Stimulated activated naive B cell treated with anti-CD40 and anti-IgM and Interleukin-4, amounts not matched to agents 10 μg/mL and 1 μg/mL and 100 μg/mL, for 72 hours (primary cell): ENCODE measurements at regions not wholly inside any gene's neighbourhood (a gene's known extent, or its start where the extent isn't known, plus 50 kb on each side); places are given as distances from the start of the nearest gene placed in this dataset.

Experiments
- ATAC-seq, 2 donors: fragments of 150-1000 bp; cut with Tn5 transposase; replicated peaks; 2 replicates each; pipeline ENCODE4 v1.10.0; 2021; ENCODE audit warnings: moderate library complexity in 1 of 2
- DNase-seq: peaks from one replicate; pipeline ENCODE4 v3.0.0; 2021
- H3K27ac Mint-ChIP-seq: one replicate; pipeline ENCODE4 v1.8.0; 2022; ENCODE audit warnings: mild to moderate bottlenecking, mixed read lengths
- H3K27me3 Mint-ChIP-seq, 2 donors: one replicate each; pipeline ENCODE4 v1.8.0; 2022; ENCODE audit warnings: mixed read lengths in 2 of 2
- H3K36me3 Mint-ChIP-seq, 2 donors: one replicate each; pipeline ENCODE4 v1.8.0; 2022; ENCODE audit warnings: mixed read lengths in 2 of 2, mild to moderate bottlenecking in 1 of 2
- H3K4me1 Mint-ChIP-seq, 2 donors: one replicate each; pipeline ENCODE4 v1.8.0; 2022; ENCODE audit warnings: mixed read lengths in 2 of 2, mild to moderate bottlenecking in 1 of 2
- H3K4me3 Mint-ChIP-seq, 2 donors: one replicate each; pipeline ENCODE4 v1.8.0; 2022; ENCODE audit warnings: mild to moderate bottlenecking in 2 of 2, mixed read lengths in 2 of 2, moderate library complexity in 1 of 2
- H3K9me3 Mint-ChIP-seq, 2 donors: one replicate each; pipeline ENCODE4 v1.8.0; 2022; ENCODE audit warnings: mixed read lengths in 2 of 2, mild to moderate bottlenecking in 1 of 2

GRCh38 chr14:106848330-106849121 lies 1322.1 kb downstream of the TMEM121 start:
- Mint-ChIP-seq H3K9me3 (no peaks in the 10 kb centered on the region), H3K27ac (peak overlapping the region; percentile 32), H3K4me3 (peak overlapping the region; percentile 36 to 51), H3K4me1 (peaks cover 52 to 86% of the 10 kb centered on the region in 2 donors), H3K36me3 (no peaks in the 10 kb centered on the region), H3K27me3 (no peaks in the 10 kb centered on the region)
- ATAC-seq = peak; percentile 33 to 36
- no peak for DNase-seq

GRCh38 chr14:106850913-106851825 lies 1324.8 kb downstream of the TMEM121 start:
- Mint-ChIP-seq H3K36me3 (no peaks in the 10 kb centered on the region), H3K27ac (peak overlapping the region; percentile 93), H3K4me1 (peaks cover 50 to 80% of the 10 kb centered on the region in 2 donors), H3K4me3 (peak overlapping the region; percentile 89 to 90), H3K27me3 (no peaks in the 10 kb centered on the region), H3K9me3 (no peaks in the 10 kb centered on the region)
- DNase-seq (peak; percentile 52), ATAC-seq (peak; percentile 86 to 87)

DNA sequence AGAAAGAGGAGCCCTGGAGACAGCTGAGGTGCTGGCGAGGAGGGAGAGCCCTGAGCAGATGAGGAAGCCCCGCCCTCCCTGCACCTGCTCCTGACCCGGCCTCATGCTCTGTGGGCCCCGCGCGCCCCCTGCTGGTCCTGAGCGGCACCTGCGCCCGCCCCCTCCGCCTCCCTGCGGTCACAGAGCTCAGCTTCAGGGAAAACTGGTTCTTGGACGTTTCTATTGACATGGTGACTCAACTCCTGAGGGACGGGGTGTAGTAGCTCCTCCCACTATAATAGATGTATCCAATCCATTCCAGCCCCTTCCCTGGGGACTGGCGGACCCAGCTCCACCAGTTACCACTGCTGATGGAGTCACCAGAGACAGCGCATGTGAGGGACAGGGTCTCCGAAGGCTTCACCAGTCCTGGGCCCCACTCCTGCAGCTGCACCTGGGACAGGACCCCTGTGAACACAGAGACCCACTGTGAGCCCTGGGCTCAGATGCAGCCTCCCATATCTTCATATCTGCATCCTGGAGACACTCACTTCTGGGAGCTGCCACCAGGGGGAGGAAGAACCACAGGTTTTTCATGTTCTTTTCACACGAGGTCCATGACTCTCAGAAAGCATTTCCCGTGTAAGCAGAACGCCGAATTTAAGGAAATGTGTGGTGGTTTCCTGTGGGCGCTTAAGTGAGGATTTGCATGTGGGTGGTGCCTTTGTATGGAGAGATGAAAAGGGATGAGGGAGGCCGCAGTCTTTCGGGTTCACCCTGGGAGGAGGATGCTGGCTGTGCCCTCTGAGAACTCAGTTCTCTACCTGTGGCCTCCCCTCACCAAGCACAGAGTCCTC lies 1346.4 kb downstream of the TMEM121 start:
- peaks cover 4 to 19% of the 10 kb centered on the region in 2 donors for H3K27me3 Mint-ChIP-seq
- H3K36me3 Mint-ChIP-seq = no peaks in the 10 kb centered on the region
- peaks cover 19 to 33% of the 10 kb centered on the region in 2 donors for H3K4me1 Mint-ChIP-seq
- H3K4me3 Mint-ChIP-seq = peak overlapping the region; percentile 72 to 76
- peak; percentile 88 to 91 for ATAC-seq
- peak overlapping the region; percentile 85 for H3K27ac Mint-ChIP-seq
- H3K9me3 Mint-ChIP-seq = no peaks in the 10 kb centered on the region
- peak; percentile 93 for DNase-seq

- Mint-ChIP-seq H3K4me3 (no peak overlapping the region), H3K27me3 (peaks cover 4 to 19% of the 10 kb centered on the region in 2 donors), H3K27ac (no peak overlapping the region), H3K36me3 (no peaks in the 10 kb centered on the region), H3K4me1 (peaks cover 20 to 37% of the 10 kb centered on the region in 2 donors), H3K9me3 (no peaks in the 10 kb centered on the region)
- no peak for DNase-seq
- no peak for ATAC-seq
Observed at GRCh38 chr14:106874350-106874749, 1348.0 kb downstream of the TMEM121 start.

GRCh38 chr14:106875503-106875902 lies 1349.1 kb downstream of the TMEM121 start:
- DNase-seq (peak; percentile 42), ATAC-seq (peak; percentile 50 to 56)
- Mint-ChIP-seq H3K36me3 (no peaks in the 10 kb centered on the region), H3K4me1 (peaks cover 20 to 37% of the 10 kb centered on the region in 2 donors), H3K27me3 (peaks cover 4 to 15% of the 10 kb centered on the region in 2 donors), H3K9me3 (no peaks in the 10 kb centered on the region), H3K4me3 (no peak overlapping the region), H3K27ac (peak overlapping the region; percentile 56)

GRCh38 chr14:106876711-106877110 lies 1350.3 kb downstream of the TMEM121 start:
- Mint-ChIP-seq H3K36me3 (no peaks in the 10 kb centered on the region), H3K27ac (no peak overlapping the region), H3K4me3 (no peak overlapping the region), H3K27me3 (peaks cover 0 to 10% of the 10 kb centered on the region in 2 donors), H3K4me1 (peaks cover 20 to 37% of the 10 kb centered on the region in 2 donors), H3K9me3 (no peaks in the 10 kb centered on the region)
- DNase-seq (no peak), ATAC-seq (no peak)

GRCh38 chr14:106877517-106877916 lies 1351.1 kb downstream of the TMEM121 start:
- peaks cover 0 to 10% of the 10 kb centered on the region in 2 donors for H3K27me3 Mint-ChIP-seq
- no peaks in the 10 kb centered on the region for H3K9me3 Mint-ChIP-seq
- ATAC-seq = no peak

DNA sequence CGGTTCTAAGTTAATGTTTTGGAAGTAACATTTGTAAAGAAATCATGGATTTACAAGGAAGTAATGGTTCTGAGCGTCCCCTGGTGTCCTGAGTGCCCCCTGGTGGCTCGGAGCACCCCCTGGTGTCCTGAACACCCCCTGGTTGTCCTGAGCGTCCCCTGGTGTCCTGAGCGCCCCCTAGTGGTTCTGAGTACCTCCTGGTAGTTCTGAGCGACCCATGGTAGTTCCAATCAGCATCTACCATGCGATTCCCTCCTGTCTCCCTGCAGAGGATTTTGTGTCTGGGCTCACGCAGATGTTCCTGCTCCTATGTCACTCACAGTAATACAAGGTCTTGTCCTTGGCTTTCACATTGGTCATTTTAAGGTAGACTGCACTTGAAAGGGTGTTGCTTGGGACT lies 1352.9 kb downstream of the TMEM121 start:
- no peak overlapping the region for H3K4me3 Mint-ChIP-seq
- peaks cover 0 to 10% of the 10 kb centered on the region in 2 donors for H3K27me3 Mint-ChIP-seq
- H3K27ac Mint-ChIP-seq = no peak overlapping the region
- H3K4me1 Mint-ChIP-seq = peaks cover 10 to 23% of the 10 kb centered on the region in 2 donors
- DNase-seq (peak; percentile 41), ATAC-seq (peak; percentile 82 to 83)
- H3K36me3 Mint-ChIP-seq = no peaks in the 10 kb centered on the region
- no peaks in the 10 kb centered on the region for H3K9me3 Mint-ChIP-seq

More at GRCh38 chr14:106877517-106877916, 1351.1 kb downstream of the TMEM121 start:
- H3K36me3 Mint-ChIP-seq = no peaks in the 10 kb centered on the region
- peaks cover 18 to 32% of the 10 kb centered on the region in 2 donors for H3K4me1 Mint-ChIP-seq
- no peak overlapping the region for H3K27ac Mint-ChIP-seq
- DNase-seq = no peak
- no peak overlapping the region for H3K4me3 Mint-ChIP-seq

GRCh38 chr14:106883218-106883692 lies 1356.9 kb downstream of the TMEM121 start:
- DNase-seq (peak; percentile 43), ATAC-seq (peak; percentile 23 to 38)
- no peak overlapping the region for H3K27ac Mint-ChIP-seq
- no peaks in the 10 kb centered on the region for H3K27me3 Mint-ChIP-seq
- H3K9me3 Mint-ChIP-seq = no peaks in the 10 kb centered on the region
- no peaks in the 10 kb centered on the region for H3K4me1 Mint-ChIP-seq
- H3K36me3 Mint-ChIP-seq = no peaks in the 10 kb centered on the region
- no peak overlapping the region for H3K4me3 Mint-ChIP-seq
